Activated naive CD8-positive, alpha-beta T cell treated with anti-CD3 and anti-CD28 coated beads, Interleukin-2, amount 50 U/mL, for 24 hours (primary cell): ENCODE measurements at regions not wholly inside any gene's neighbourhood (a gene's known extent, or its start where the extent isn't known, plus 50 kb on each side); places are given as distances from the start of the nearest gene placed in this dataset.
"Not testable (repeated sequence)": the region's sequence is repeated elsewhere in the genome, so short reads cannot be mapped to it uniquely, and the experiment has no call there.

Source experiments
- ATAC-seq: fragments of 150-1000 bp; cut with Tn5 transposase; one replicate; pipeline ENCODE4 v1.10.0; 2021
- DNase-seq: peaks from one replicate; pipeline ENCODE4 v3.0.0; 2021
- H3K27ac Mint-ChIP-seq: one replicate; pipeline ENCODE4 v1.8.0; 2021; ENCODE audit warnings: mild to moderate bottlenecking, mixed read lengths
- H3K27me3 Mint-ChIP-seq: one replicate; pipeline ENCODE4 v1.8.0; 2021; ENCODE audit warnings: mixed read lengths
- H3K36me3 Mint-ChIP-seq: one replicate; pipeline ENCODE4 v1.8.0; 2021; ENCODE audit warnings: low read depth, mixed read lengths
- H3K4me1 Mint-ChIP-seq: one replicate; pipeline ENCODE4 v1.8.0; 2021; ENCODE audit warnings: mixed read lengths
- H3K4me3 Mint-ChIP-seq: one replicate; pipeline ENCODE4 v1.8.0; 2021; ENCODE audit warnings: mild to moderate bottlenecking, moderate library complexity, mixed read lengths
- H3K9me3 Mint-ChIP-seq: one replicate; pipeline ENCODE4 v1.8.0; 2021; ENCODE audit warnings: mixed read lengths

DNA sequence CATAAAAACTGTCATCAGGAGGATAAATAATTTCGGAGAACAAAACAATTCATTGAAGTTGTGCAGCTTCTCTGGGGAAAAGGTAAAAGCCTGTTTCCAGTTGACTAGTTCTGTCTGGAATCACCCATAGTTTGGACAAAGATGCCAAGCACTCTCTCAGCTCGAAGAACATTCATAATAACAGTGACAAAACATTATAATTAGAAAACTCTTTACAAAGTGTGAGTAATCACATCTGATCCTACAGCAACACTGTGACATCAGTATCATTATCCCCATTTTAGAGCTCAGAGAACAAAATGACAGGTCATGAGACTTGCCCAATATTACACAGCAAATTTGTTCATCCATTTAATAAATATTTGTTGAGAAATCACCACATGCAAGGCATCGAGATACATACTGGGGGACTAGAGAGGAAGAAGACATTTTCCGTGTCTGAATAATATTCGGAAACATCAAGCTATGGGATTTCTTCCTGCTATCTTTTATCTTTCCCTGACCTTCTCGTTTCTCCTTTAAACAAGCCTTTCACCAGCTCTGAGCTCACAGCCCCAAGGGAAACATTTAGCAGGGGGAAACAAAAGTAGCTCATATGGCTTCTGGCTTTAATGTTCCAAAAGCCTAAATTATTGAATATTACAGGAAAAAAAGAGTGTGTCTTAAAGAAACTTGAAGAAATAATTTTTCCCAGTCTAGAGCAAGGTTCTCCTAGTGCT is 123.3 kb upstream of the GHITM start:
- Mint-ChIP-seq H3K27me3 (peaks cover 6% of the 10 kb centered on the region), H3K4me1 (no peaks in the 10 kb centered on the region), H3K9me3 (peaks cover 1% of the 10 kb centered on the region), H3K27ac (no peak overlapping the region), H3K36me3 (no peaks in the 10 kb centered on the region), H3K4me3 (no peak overlapping the region)
- ATAC-seq (no peak), DNase-seq (no peak)

DNA sequence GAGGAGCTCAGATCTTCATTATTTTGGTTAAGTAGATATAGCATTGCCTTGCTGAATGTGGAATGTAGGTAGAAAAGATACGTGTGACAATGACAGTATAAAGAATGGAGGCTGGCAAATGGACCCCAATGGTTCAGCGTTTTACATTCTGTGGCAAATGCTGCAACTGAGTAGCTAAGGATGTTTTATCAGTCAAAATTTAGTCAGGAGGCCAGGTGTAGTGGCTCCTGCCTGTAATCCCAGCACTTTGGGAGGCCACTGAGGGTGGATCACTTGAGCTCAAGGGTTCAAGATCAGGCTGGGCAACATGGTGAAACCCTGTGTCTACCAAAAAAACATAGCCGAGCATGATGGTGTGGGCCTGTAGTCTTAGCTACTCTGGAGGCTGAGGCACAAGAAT is 120.5 kb upstream of the GHITM start:
- Mint-ChIP-seq H3K27ac (no peak overlapping the region), H3K4me3 (no peak overlapping the region), H3K4me1 (no peaks in the 10 kb centered on the region), H3K9me3 (peaks cover 19% of the 10 kb centered on the region), H3K27me3 (peaks cover 7% of the 10 kb centered on the region), H3K36me3 (no peaks in the 10 kb centered on the region)
- DNase-seq: no peak
- no peak for ATAC-seq

DNA sequence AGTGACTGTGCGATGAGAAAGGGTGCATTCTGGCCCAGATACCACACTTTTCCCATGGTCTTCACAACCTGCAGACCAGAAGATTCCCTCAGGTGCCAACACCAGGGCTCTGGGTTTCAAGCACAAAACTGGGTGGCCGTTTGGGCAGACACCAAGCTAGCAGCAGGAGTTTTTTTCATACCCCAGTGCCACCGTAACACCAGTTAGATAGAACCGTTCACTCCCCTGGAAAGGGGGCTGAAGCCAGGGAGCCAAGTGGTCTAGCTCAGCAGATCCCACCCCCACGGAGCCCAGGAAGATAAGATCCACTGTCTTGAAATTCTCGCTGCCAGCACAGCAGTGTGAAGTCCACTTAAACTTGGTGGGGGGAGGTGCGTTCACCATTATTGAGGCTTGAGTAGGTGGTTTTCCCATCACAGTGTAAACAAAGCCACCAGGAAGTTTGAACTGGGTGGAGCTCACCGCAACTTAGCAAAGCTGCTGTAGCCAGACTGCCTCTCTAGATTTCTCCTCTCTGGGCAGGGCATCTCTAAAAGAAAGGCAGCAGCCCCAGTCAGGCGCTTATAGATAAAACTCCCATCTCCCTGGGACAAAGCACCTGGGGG is 119.4 kb upstream of the GHITM start:
- not testable (repeated sequence) for DNase-seq, H3K4me1 Mint-ChIP-seq, ATAC-seq, H3K27ac Mint-ChIP-seq, H3K36me3 Mint-ChIP-seq, H3K27me3 Mint-ChIP-seq, H3K4me3 Mint-ChIP-seq
- H3K9me3 Mint-ChIP-seq: peaks cover 27% of the 10 kb centered on the region

DNA sequence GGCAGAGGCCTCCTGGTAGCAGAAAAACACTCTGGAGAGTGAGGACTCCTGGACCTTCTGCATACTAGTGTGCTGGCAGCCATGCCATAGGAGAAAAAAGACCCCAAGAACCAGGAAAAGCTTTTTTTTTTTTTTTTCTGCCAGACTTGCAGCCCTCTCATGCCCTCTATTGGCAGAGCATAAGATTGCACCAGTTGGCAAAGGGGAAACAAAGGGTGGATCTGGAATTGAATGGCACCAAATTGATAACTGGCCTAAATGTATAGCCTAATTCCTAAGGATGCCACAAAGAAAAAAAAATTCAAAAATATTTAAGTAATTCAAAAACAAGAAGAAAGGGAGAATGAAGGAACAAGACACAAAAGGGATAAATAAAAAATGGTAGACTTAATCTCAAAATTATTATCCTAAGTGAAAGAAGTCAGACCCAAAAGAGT is 112.5 kb upstream of the GHITM start:
- Mint-ChIP-seq H3K9me3 (peaks cover 23% of the 10 kb centered on the region), H3K27ac (no peak overlapping the region), H3K27me3 (peaks cover 1% of the 10 kb centered on the region), H3K36me3 (no peaks in the 10 kb centered on the region), H3K4me1 (no peaks in the 10 kb centered on the region), H3K4me3 (no peak overlapping the region)
- ATAC-seq (no peak), DNase-seq (peak; percentile 6)

DNA sequence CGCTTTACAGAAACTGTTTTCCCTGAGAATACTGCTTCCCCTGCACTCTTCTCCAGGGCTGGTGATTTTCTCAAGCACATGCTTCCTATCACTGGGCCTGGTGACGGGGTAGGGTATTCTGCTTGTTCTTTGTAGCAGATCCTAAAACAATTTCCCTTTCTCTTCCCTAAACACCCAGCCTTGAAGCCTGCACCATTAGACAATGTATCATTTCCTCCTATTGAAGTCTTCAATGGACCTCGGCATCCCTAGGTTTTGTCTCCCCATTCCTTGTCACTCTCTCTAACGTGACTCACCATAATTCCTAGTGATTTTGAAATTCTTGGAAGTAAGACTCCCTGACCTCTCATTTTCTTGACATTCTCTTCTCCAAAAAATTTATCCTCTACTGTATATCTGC is 109.5 kb upstream of the GHITM start:
- Mint-ChIP-seq H3K9me3 (no peaks in the 10 kb centered on the region), H3K36me3 (no peaks in the 10 kb centered on the region), H3K4me3 (no peak overlapping the region), H3K4me1 (no peaks in the 10 kb centered on the region), H3K27me3 (peaks cover 1% of the 10 kb centered on the region), H3K27ac (no peak overlapping the region)
- DNase-seq (no peak), ATAC-seq (no peak)

DNA sequence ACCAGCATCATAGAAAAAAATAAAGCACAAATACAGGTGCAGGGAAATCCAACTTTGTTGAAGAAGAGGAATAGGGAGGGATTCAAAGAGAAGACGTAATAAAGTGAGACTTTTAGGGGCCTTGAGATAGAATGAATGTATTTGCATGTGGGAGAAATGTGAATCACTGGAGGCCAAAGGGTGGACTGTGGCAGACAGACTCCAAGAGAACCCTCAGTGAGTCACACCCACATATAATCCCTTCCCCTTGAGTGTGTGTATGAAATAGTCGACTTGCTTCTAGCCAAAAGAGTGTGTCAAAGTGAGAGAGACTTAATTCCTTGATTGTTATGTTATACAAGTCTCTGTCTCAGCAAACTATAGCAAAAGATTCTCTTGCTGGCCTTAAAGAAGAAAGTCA is 101.3 kb upstream of the GHITM start:
- Mint-ChIP-seq H3K27me3 (peaks cover 8% of the 10 kb centered on the region), H3K4me3 (no peak overlapping the region), H3K4me1 (no peaks in the 10 kb centered on the region), H3K36me3 (no peaks in the 10 kb centered on the region), H3K27ac (no peak overlapping the region), H3K9me3 (no peaks in the 10 kb centered on the region)
- ATAC-seq (no peak), DNase-seq (no peak)

DNA sequence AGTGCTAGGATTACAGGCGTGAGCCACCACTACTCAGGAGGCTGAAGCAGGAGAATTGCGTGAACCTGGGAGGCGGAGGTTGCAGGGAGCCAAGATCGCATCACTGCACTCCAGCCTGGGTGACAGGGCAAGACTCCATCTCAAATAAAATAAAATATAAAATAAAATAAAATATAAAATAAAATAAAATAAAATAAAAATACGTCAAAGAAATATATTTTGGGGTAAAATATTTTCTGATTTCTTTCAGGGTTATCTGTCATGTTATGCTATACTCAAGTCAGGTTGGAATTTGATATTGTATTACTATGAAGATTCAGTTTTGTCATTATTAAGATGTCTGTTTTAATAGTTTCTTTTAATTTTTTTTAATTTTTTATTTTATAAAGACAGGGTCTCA is 99.4 kb upstream of the GHITM start:
- H3K4me3 Mint-ChIP-seq: no peak overlapping the region
- ATAC-seq: no peak
- H3K4me1 Mint-ChIP-seq: no peaks in the 10 kb centered on the region
- no peaks in the 10 kb centered on the region for H3K36me3 Mint-ChIP-seq
- H3K27me3 Mint-ChIP-seq: peaks cover 8% of the 10 kb centered on the region
- DNase-seq: no peak
- no peak overlapping the region for H3K27ac Mint-ChIP-seq
- H3K9me3 Mint-ChIP-seq: no peaks in the 10 kb centered on the region

DNA sequence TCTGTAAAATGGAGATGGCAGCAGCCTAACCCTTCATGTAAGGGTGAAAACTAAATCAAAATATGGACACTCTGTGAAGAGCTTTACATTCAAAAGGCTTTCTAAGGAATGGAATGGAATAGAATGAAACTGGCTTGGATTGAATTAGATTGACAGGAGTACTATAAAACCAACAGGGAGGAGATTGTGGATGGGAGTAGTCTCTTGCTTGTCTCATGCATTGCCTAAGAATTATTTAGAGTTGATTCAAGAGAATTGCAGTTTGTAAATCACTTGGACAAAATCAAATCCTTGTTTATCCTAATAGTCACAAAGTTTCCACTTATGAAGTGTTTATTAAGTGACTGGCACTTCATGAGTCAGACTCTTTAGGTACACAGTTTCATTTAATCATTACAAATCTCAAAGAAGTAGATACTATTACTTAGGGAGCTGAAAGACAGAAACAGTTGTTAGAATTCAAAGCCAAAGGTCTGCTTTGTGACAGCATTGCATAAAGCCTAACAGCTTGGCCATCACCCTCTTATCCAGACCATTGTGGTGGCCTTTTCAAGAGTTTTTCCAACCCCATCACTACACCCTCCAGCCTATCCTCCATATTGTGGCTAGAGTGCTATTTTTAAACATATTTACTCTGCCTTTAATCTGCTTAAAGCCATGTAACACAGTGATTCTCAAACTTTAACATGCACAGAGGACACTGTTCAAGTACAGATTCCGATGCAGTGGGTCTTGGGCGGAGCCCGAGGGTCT is 91.9 kb upstream of the GHITM start:
- DNase-seq: no peak
- H3K27me3 Mint-ChIP-seq: peaks cover 5% of the 10 kb centered on the region
- H3K36me3 Mint-ChIP-seq: no peaks in the 10 kb centered on the region
- ATAC-seq: no peak
- H3K9me3 Mint-ChIP-seq: peaks cover 4% of the 10 kb centered on the region
- no peak overlapping the region for H3K27ac Mint-ChIP-seq
- H3K4me3 Mint-ChIP-seq: no peak overlapping the region
- no peaks in the 10 kb centered on the region for H3K4me1 Mint-ChIP-seq

DNA sequence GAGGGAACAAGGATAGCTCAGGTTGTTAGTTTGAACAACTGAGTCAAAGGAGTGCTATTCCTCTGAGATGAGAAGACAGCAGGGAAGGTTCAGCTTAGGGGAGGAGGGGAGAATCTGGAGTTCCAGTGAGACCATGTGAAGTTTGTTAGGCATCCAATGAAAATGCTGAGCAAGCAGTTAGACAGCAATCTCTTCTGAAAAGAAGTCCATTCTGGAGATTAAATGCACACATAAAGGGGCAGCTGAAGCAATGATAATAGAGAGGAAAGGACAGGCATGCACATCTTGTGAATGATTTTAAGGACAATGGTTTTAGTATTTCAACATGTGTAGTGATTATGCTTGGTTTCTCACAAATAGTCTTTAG is 89.7 kb upstream of the GHITM start:
- Mint-ChIP-seq H3K4me3 (no peak overlapping the region), H3K27ac (no peak overlapping the region), H3K27me3 (peaks cover 5% of the 10 kb centered on the region), H3K4me1 (no peaks in the 10 kb centered on the region), H3K36me3 (no peaks in the 10 kb centered on the region), H3K9me3 (peaks cover 4% of the 10 kb centered on the region)
- no peak for ATAC-seq
- no peak for DNase-seq

DNA sequence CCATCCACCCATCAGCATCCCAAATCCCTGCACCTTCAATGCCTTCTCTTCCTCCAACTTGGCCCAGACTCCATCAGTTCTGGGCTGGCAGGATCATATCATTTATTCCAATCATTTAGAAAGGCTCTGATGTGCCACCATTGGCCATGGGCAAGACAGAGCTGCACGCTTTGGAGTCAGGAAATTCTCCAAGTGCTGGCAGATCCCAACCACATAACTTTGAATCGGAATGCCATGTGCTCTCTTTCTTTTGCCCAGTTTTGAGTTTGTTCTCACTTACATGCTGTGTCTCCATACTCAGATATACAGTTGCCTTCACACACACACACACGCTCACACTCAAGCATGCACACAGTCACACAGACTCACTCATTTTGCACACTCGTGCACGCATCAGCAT is 85.7 kb upstream of the GHITM start:
- Mint-ChIP-seq H3K4me1 (no peaks in the 10 kb centered on the region), H3K27ac (no peak overlapping the region), H3K36me3 (no peaks in the 10 kb centered on the region), H3K4me3 (no peak overlapping the region), H3K27me3 (no peaks in the 10 kb centered on the region), H3K9me3 (peaks cover 4% of the 10 kb centered on the region)
- no peak for ATAC-seq
- DNase-seq: no peak

DNA sequence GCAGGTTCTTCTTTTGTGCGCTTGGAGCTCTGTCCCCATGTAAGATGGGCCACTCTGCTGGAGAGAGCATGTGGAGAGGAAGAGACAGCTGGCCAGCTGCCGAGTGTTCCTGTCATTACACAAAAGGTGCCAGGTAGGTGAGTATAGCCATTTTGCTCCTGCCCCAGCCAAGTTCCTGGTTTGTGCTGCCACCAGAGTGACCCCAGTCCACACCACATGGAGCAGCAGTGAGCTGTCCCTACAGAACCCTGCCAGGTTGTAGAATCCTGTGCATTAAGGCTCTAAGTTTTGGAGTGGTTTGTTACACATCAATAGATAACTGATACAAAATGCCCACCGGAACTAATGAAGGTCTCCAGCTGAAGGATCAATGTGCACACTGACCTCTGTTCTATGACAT is 84.6 kb upstream of the GHITM start:
- ATAC-seq (no peak), DNase-seq (no peak)
- Mint-ChIP-seq H3K27me3 (no peaks in the 10 kb centered on the region), H3K27ac (no peak overlapping the region), H3K9me3 (no peaks in the 10 kb centered on the region), H3K36me3 (no peaks in the 10 kb centered on the region), H3K4me3 (no peak overlapping the region), H3K4me1 (no peaks in the 10 kb centered on the region)

DNA sequence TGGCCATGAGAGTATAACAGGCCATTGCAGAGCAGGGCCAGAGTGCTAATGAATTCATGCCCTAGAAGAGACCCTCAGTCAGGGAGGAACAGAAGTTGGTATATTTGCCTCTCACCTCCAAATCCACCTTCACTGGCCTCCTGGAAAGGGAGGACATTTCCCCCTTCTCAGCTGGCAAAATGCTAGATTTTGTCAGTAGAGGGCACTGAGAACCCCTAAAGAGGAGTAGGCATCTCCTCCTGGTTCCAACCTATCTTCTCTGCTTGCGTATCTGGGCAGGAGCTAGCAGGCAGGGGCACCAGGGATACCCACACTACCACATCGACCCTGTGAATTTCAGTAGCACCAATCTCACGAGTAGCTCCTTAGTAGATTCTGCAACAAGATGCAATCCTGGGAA is 79.8 kb upstream of the GHITM start:
- Mint-ChIP-seq H3K27me3 (peaks cover 2% of the 10 kb centered on the region), H3K9me3 (no peaks in the 10 kb centered on the region), H3K4me1 (no peaks in the 10 kb centered on the region), H3K36me3 (no peaks in the 10 kb centered on the region), H3K4me3 (no peak overlapping the region), H3K27ac (no peak overlapping the region)
- DNase-seq (no peak), ATAC-seq (no peak)

DNA sequence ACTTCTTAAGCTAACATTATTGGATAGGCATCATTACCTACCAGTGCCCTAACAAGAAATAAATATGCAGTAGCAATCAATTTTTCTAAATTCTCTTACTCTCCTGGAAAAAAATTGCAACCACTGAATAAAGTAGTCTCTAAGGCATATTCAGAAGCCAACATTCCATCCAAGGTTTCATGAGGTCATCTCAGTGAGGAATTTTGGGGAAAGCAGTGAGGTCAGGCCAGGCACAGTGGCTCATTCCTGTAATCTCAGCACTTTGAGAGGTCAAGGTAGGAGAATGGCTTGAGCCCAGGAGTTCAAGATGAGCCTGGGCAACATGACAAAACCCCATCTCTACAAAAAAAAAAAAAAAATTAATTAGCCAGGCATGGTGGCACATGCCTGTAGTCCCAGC is 75.9 kb upstream of the GHITM start:
- no peaks in the 10 kb centered on the region for H3K36me3 Mint-ChIP-seq
- no peak overlapping the region for H3K27ac Mint-ChIP-seq
- no peaks in the 10 kb centered on the region for H3K9me3 Mint-ChIP-seq
- peaks cover 2% of the 10 kb centered on the region for H3K27me3 Mint-ChIP-seq
- H3K4me1 Mint-ChIP-seq: no peaks in the 10 kb centered on the region
- ATAC-seq: no peak
- no peak overlapping the region for H3K4me3 Mint-ChIP-seq
- DNase-seq: no peak

DNA sequence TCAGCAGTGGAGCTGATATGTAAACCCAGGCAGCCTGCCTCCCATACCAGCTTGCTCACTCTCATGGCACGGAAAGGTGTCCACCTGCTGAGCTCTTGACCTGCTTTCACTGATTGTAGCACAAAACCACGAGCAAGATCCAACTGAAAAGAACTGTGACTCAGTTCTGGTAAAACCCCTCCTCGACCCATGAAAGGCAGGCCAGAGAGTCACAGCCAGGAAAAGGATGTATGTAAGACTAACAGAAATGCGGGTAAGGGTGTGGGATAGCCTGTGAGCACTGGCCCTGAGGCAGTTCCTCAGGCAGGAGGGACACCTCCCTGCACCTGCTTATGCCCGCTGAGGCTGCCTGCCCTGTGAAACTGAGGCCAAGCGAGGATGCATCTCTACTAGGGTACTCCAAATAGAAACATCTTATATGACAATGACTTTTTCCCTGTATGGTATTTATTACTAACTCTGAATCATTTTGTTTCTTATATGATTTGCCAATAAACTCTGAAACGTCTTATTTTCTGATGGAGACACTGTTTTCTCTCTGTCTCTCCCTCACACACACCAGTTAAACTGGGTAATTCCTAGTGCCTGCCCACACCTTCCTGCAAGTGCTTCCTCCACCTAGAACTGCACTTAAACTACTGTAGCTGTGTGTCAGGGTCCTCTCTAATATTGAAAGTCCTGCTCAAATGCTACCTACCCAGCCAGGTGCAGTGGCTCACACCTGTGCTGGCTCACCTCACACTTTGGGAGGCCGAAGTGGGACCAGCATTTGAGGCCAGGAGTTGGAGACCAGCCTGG is 73.3 kb upstream of the GHITM start:
- H3K36me3 Mint-ChIP-seq: no peaks in the 10 kb centered on the region
- DNase-seq: no peak
- H3K27me3 Mint-ChIP-seq: peaks cover 2% of the 10 kb centered on the region
- ATAC-seq: no peak
- H3K4me3 Mint-ChIP-seq: no peak overlapping the region
- H3K27ac Mint-ChIP-seq: no peak overlapping the region
- no peaks in the 10 kb centered on the region for H3K4me1 Mint-ChIP-seq
- H3K9me3 Mint-ChIP-seq: peaks cover 5% of the 10 kb centered on the region

DNA sequence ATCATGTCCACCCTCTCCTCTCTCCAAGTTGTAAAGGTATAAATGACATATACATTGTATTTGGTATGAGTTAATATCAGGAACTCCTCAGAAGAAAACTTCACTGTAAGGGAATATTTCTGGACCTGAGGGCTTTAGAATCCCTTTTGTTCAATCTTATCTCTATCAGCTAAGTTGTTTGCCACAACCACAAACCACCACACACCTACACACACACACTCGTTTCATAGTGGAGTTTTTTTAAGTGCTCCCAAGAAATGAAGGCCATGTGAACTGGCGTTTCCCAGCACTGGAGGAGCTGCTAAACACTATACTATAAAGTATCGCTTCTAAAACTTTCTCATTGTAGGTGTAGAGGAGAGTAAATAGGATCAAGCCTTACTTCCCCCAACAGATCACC is 64.8 kb upstream of the GHITM start:
- H3K9me3 Mint-ChIP-seq: peaks cover 5% of the 10 kb centered on the region
- no peaks in the 10 kb centered on the region for H3K4me1 Mint-ChIP-seq
- H3K27me3 Mint-ChIP-seq: peaks cover 5% of the 10 kb centered on the region
- no peak overlapping the region for H3K27ac Mint-ChIP-seq
- DNase-seq (no peak), ATAC-seq (no peak)
- no peak overlapping the region for H3K4me3 Mint-ChIP-seq
- no peaks in the 10 kb centered on the region for H3K36me3 Mint-ChIP-seq
